Fibroblast of the aortic adventitia (primary cell): ENCODE measurements at regions not wholly inside any gene's neighbourhood (a gene's known extent, or its start where the extent isn't known, plus 50 kb on each side); places are given as distances from the start of the nearest gene placed in this dataset.
A peak's percentile ranks its signal among the peaks of the same experiment; 100 is the strongest.

Source experiments
- DNase-seq: peaks from one replicate; pipeline ENCODE4 v3.0.0-alpha.2; 2010; ENCODE audit warnings: low read depth
- H3K4me3 ChIP-seq: 2 replicates; pipeline ENCODE4 v1.5.1; 2011; ENCODE audit warnings: low read depth, mild to moderate bottlenecking, control low read depth, low read length, moderate library complexity
- TF ChIP-seq, protein P1 (sequence below): IDR thresholded peaks from 2 replicates; pipeline ENCODE4 v1.5.1; 2011; ENCODE audit warnings: mild to moderate bottlenecking, low read length, control low read depth, inconsistent platforms; ENCODE audit not compliant: insufficient read depth

DNA sequence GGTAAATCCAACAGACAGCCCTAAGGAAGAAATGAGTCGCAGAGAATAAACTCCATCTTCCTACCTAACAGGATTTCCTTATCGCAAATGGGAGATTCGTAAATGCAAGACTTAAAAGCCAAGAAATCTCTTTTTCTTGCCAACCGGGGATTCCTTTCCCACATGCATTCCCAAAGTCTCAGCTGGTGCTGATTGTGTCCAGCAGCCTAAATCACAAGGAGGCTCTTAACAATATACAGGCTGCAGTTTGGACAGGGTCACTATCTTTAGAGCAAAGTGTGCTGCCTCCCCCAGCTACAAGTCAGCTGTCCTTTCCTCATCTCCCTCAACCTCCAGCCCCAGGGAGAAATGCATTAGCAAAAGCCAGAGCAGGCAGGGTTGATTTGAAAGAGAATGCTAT lies 189.8 kb upstream of the PLXNA2 start:
- TF ChIP-seq, protein P1, sequence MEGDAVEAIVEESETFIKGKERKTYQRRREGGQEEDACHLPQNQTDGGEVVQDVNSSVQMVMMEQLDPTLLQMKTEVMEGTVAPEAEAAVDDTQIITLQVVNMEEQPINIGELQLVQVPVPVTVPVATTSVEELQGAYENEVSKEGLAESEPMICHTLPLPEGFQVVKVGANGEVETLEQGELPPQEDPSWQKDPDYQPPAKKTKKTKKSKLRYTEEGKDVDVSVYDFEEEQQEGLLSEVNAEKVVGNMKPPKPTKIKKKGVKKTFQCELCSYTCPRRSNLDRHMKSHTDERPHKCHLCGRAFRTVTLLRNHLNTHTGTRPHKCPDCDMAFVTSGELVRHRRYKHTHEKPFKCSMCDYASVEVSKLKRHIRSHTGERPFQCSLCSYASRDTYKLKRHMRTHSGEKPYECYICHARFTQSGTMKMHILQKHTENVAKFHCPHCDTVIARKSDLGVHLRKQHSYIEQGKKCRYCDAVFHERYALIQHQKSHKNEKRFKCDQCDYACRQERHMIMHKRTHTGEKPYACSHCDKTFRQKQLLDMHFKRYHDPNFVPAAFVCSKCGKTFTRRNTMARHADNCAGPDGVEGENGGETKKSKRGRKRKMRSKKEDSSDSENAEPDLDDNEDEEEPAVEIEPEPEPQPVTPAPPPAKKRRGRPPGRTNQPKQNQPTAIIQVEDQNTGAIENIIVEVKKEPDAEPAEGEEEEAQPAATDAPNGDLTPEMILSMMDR = no peak
- H3K4me3 ChIP-seq = no peak overlapping the region
- DNase-seq = peak; percentile 47

DNA sequence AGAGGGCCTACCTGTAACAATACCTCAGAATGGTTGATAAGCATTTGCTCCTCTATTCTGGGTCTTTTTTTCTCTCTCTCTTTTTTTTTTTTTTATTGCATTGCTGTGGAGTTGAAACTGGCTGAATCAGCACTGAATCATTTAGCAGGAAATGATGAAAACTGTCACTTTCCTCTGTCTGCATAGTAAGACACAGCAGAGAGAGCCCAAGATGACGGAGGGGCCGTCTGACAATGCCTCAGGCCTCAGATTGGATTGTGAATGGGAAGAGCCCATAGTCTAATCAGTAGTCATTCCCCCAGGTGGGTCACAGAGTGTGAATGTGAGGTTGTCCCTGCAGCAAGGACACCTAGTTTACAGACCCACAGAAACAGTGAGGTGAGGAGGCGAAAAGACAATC lies 193.2 kb upstream of the PLXNA2 start:
- no peak overlapping the region for H3K4me3 ChIP-seq
- TF ChIP-seq, protein P1 = no peak
- peak; percentile 28 for DNase-seq

DNA sequence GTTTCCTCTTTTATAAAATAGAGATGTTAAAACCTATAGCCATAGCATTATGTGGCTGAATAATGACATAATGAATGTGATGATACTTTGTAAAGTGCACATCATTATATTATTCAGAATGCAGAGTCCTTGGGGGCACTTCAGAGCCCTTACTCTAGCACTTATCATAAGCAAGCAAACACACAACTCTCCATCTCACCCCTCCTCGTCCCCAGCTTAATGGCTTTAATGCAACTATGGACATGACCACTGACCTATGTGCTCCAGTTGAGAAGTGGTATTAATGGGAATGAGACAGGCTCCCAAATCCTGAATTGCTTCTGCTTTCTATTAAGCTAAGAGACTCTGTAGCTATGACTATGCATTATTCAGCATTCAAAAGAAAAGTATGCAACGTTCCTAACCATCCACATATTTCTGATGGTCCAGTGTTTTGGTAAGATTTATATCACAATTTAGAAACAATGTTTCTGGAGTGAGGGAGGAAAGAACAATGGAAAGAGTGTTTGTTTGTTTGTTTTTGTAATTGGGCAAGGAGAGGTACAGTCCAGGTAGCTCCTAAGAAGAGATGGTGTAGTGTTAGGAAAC lies 194.0 kb upstream of the PLXNA2 start:
- DNase-seq = no peak
- TF ChIP-seq, protein P1 = no peak
- H3K4me3 ChIP-seq = no peak overlapping the region

DNA sequence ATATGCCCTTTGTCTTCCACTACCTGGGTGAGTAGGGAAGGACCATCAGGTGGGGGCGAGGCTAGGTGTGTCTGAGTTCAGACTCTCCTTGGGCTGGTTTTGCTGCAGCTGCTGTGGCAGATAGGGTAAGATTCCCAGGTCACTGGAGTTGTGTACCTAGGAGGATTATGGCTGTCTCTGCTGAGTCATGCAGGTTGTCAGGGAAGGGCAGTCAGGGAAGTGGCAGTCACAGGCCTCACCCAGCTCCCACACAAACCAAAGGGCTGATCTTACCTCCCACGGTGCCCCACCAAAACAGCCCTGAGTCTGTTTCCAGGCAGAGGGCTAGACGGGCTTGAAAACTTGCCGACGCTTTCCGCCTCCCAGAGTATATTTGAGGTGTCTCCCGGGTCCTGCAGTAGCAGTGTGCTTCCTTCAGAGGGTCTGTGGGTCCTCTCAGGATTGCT lies 201.6 kb upstream of the PLXNA2 start:
- no peak for DNase-seq
- no peak overlapping the region for H3K4me3 ChIP-seq
- TF ChIP-seq, protein P1 = no peak

DNA sequence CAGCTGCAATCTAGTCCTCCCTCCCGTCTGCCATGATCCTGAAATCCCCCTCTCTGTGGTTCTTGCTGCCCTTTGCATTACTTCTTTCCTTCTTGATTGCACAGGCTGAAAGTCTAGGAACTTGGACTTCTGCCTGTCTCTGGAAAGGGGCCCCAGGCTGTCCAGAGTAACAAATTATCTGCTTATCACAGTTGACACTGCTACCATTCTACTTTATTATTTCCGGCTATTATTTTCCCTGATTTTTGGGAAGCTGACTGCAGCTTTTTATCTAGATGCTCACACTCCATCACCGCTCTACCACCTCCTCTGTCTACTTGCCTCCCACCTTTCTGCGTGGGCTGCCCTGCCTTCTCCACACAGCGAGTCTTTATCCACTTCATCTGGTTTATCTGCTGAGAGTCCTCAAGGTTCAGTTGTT lies 202.1 kb upstream of the PLXNA2 start:
- no peak overlapping the region for H3K4me3 ChIP-seq
- no peak for DNase-seq
- TF ChIP-seq, protein P1 = no peak

DNA sequence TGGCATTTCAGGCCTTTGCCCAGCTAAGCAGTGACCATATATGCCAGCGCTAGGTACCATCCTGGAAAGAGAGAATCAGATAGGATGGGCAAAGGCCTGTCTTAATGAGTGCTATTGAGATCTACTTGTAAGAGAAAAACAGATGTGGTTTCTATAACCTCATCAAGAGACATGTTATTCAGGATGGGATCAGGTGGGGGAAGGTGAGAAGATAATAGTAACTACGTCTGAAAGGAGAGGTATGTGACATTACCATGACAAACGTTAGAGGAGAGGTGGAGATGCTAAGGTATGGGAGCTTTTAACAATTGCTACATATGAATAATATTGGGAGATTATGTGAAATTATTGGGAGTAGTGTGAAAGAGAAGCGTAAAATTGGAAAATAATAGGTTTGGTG lies 204.2 kb upstream of the PLXNA2 start:
- no peak overlapping the region for H3K4me3 ChIP-seq
- no peak for DNase-seq
- TF ChIP-seq, protein P1 = no peak

DNA sequence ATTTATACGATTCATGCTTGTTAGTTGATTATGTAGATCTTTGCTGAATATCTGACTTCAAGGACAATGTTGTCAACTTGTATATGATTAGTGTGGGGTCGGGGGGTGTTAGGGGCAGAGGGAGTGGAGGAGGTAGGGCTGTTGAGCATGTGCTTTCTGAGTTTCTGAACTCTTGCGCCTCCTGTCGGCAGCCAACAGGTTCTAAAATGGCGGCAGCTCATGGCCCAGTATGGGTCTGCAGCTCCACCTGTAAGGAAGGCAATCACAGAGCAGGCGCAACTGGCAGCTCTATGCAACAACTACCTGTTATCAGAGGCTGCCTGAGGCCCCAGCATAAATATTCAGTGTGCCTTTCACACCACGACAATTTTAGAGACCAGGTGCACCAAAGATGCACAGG lies 205.8 kb upstream of the PLXNA2 start:
- no peak overlapping the region for H3K4me3 ChIP-seq
- TF ChIP-seq, protein P1 = no peak
- DNase-seq = no peak
